ENCODE measurements at regions not wholly inside any gene's neighbourhood (a gene's known extent, or its start where the extent isn't known, plus 50 kb on each side); places are given as distances from the start of the nearest gene placed in this dataset.

- no peak for TF ChIP-seq ZNF318 (IDR thresholded peaks at IDR 0.05; ENCODE audit: borderline replicate concordance in 1 of 2, low read depth in 1 of 2)
These were observed 902.6 kb upstream of the EPHA6 start (continued) for GRCh38 chr3:95911767-95912166.

Data from K562 (cell line).